ENCODE measurements at regions not wholly inside any gene's neighbourhood (a gene's known extent, or its start where the extent isn't known, plus 50 kb on each side); places are given as distances from the start of the nearest gene placed in this dataset.

DNA sequence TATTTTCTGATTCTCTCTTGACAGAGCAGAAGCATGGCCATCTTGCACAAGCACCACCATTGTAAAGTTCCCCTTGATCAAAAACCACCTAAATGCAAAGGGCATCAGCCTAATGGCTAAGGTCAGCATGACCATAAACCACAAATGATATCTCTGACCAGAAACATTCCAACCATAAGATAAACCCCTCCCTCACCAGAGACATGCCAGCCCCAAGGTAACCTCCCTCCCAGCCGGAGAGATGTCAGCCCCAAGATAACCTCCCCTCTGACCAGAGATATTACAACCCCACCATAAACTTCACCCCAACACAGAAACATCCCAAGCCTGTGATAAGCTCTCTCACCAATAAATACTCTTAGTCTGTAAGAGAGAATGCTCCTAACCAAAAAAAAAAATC, 72.1 kb upstream of the CDK1 start:
- Histone ChIP-seq H3K4me3 (ENCODE audit: low read length in 3 of 3) (no peak overlapping the region), H3K9me3 (ENCODE audit: control insufficient read depth in 3 of 3, low read length in 3 of 3) (no peaks in the 10 kb centered on the region), H3K4me1 (ENCODE audit: control insufficient read depth in 3 of 3, insufficient read depth in 3 of 3, low read length in 3 of 3) (no peaks in the 10 kb centered on the region), H3K27me3 (ENCODE audit: control insufficient read depth in 3 of 3, insufficient read depth in 3 of 3, low read length in 3 of 3) (peaks cover 0 to 3% (median 0%) of the 10 kb centered on the region in 3 donors), H3K9ac (ENCODE audit: low read depth in 1 of 3, low read length in 3 of 3) (no peak overlapping the region), H3K27ac (ENCODE audit: low read depth, low read length) (no peak overlapping the region), H3K36me3 (ENCODE audit: control insufficient read depth in 3 of 3, insufficient read depth in 3 of 3, low read length in 3 of 3) (no peaks in the 10 kb centered on the region)

GRCh38 chr10:60705376-60705775, 72.9 kb upstream of the CDK1 start:
- Histone ChIP-seq H3K9me3 (ENCODE audit: control insufficient read depth in 3 of 3, low read length in 3 of 3) (no peaks in the 10 kb centered on the region), H3K36me3 (ENCODE audit: control insufficient read depth in 3 of 3, insufficient read depth in 3 of 3, low read length in 3 of 3) (no peaks in the 10 kb centered on the region), H3K4me1 (ENCODE audit: control insufficient read depth in 3 of 3, insufficient read depth in 3 of 3, low read length in 3 of 3) (no peaks in the 10 kb centered on the region), H3K4me3 (ENCODE audit: low read length in 3 of 3) (no peak overlapping the region), H3K9ac (ENCODE audit: low read depth in 1 of 3, low read length in 3 of 3) (no peak overlapping the region), H3K27ac (ENCODE audit: low read depth, low read length) (no peak overlapping the region), H3K27me3 (ENCODE audit: control insufficient read depth in 3 of 3, insufficient read depth in 3 of 3, low read length in 3 of 3) (no peaks in the 10 kb centered on the region)

DNA sequence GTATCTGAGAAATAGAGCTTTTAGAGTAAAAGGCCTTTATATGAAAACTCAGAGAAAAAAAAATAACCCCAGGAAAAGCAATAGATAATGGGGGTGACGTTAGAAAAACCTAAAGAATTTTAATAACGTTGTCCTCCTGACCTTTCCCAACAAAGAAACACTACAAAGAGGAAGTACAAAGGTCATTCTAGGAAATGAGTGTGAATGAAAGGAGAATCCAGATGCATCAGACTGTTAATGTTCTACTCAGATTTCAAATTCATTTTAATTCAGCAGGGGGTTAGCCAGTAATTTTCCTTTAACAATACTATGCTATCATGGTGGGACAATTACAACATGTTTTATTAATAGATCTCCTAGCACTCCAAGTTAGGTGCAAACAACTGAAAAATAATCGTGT, 73.8 kb upstream of the CDK1 start:
- Histone ChIP-seq H3K36me3 (ENCODE audit: control insufficient read depth in 3 of 3, insufficient read depth in 3 of 3, low read length in 3 of 3) (no peaks in the 10 kb centered on the region), H3K27ac (ENCODE audit: low read depth, low read length) (no peak overlapping the region), H3K4me3 (ENCODE audit: low read length in 3 of 3) (no peak overlapping the region), H3K4me1 (ENCODE audit: control insufficient read depth in 3 of 3, insufficient read depth in 3 of 3, low read length in 3 of 3) (no peaks in the 10 kb centered on the region), H3K9ac (ENCODE audit: low read depth in 1 of 3, low read length in 3 of 3) (no peak overlapping the region), H3K9me3 (ENCODE audit: control insufficient read depth in 3 of 3, low read length in 3 of 3) (no peaks in the 10 kb centered on the region), H3K27me3 (ENCODE audit: control insufficient read depth in 3 of 3, insufficient read depth in 3 of 3, low read length in 3 of 3) (no peaks in the 10 kb centered on the region)

- H3K9me3 ChIP-seq (ENCODE audit: control insufficient read depth in 3 of 3, low read length in 3 of 3), result no peaks in the 10 kb centered on the region
- no peaks in the 10 kb centered on the region for H3K27me3 ChIP-seq (ENCODE audit: control insufficient read depth in 3 of 3, insufficient read depth in 3 of 3, low read length in 3 of 3)
- no peaks in the 10 kb centered on the region for H3K4me1 ChIP-seq (ENCODE audit: control insufficient read depth in 3 of 3, insufficient read depth in 3 of 3, low read length in 3 of 3)
- H3K4me3 ChIP-seq (ENCODE audit: low read length in 3 of 3), result no peak overlapping the region
- no peak overlapping the region for H3K27ac ChIP-seq (ENCODE audit: low read depth, low read length)
- no peaks in the 10 kb centered on the region for H3K36me3 ChIP-seq (ENCODE audit: control insufficient read depth in 3 of 3, insufficient read depth in 3 of 3, low read length in 3 of 3)
- H3K9ac ChIP-seq (ENCODE audit: low read depth in 1 of 3, low read length in 3 of 3), result no peak overlapping the region
Observed at GRCh38 chr10:60703266-60704041, 74.8 kb upstream of the CDK1 start.

DNA sequence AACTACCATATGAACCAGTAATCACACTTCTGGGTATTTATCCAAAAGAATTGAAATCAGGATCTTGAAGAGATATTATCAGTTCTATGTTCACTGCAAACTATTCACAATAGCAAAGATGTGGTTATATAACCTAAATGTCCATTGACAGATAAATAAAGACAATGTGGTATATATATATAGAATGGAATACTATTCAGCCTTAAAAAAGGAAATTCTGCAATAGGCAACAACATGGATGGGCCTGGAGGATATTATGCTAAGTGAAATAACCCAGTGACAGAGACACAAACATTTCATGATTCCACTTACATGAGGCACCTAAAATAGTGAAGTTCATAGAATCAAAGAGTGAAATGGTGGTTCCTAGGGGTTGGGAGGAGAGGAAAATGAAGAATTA, 90.6 kb upstream of the CDK1 start:
- Histone ChIP-seq H3K4me1 (ENCODE audit: control insufficient read depth in 3 of 3, insufficient read depth in 3 of 3, low read length in 3 of 3) (no peaks in the 10 kb centered on the region), H3K4me3 (ENCODE audit: low read length in 3 of 3) (no peak overlapping the region), H3K9me3 (ENCODE audit: control insufficient read depth in 3 of 3, low read length in 3 of 3) (peaks cover 0 to 3% (median 0%) of the 10 kb centered on the region in 3 donors), H3K36me3 (ENCODE audit: control insufficient read depth in 3 of 3, insufficient read depth in 3 of 3, low read length in 3 of 3) (no peaks in the 10 kb centered on the region), H3K27ac (ENCODE audit: low read depth, low read length) (no peak overlapping the region), H3K9ac (ENCODE audit: low read depth in 1 of 3, low read length in 3 of 3) (no peak overlapping the region), H3K27me3 (ENCODE audit: control insufficient read depth in 3 of 3, insufficient read depth in 3 of 3, low read length in 3 of 3) (no peaks in the 10 kb centered on the region)

- Histone ChIP-seq H3K27ac (ENCODE audit: low read depth, low read length) (no peak overlapping the region), H3K4me1 (ENCODE audit: control insufficient read depth in 3 of 3, insufficient read depth in 3 of 3, low read length in 3 of 3) (no peaks in the 10 kb centered on the region), H3K27me3 (ENCODE audit: control insufficient read depth in 3 of 3, insufficient read depth in 3 of 3, low read length in 3 of 3) (no peaks in the 10 kb centered on the region), H3K36me3 (ENCODE audit: control insufficient read depth in 3 of 3, insufficient read depth in 3 of 3, low read length in 3 of 3) (no peaks in the 10 kb centered on the region), H3K4me3 (ENCODE audit: low read length in 3 of 3) (no peak overlapping the region), H3K9me3 (ENCODE audit: control insufficient read depth in 3 of 3, low read length in 3 of 3) (no peaks in the 10 kb centered on the region), H3K9ac (ENCODE audit: low read depth in 1 of 3, low read length in 3 of 3) (no peak overlapping the region)
Observed at GRCh38 chr10:60684091-60684490, 94.2 kb upstream of the CDK1 start.

DNA sequence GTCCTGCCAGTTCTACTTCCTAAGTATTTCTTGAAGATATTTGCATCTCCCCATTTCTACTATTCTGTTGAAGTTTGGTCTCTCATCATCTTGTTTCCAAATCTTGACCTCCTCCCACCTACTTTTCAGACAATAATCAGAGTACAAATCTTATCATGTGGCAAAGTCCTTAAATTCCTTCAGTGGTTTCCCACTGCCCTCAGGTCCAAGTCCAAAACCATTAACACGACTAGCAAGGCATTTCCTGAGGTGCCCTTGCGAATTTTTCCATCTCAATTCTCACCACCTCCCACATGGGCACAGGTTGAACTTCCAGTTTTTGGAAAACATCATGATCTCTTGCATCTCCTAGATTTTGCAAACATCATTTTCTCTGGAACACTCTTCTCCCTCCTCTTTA, 97.2 kb upstream of the CDK1 start:
- no peaks in the 10 kb centered on the region for H3K27me3 ChIP-seq (ENCODE audit: control insufficient read depth in 3 of 3, insufficient read depth in 3 of 3, low read length in 3 of 3)
- H3K27ac ChIP-seq (ENCODE audit: low read depth, low read length), result no peak overlapping the region
- no peaks in the 10 kb centered on the region for H3K9me3 ChIP-seq (ENCODE audit: control insufficient read depth in 3 of 3, low read length in 3 of 3)
- no peak overlapping the region for H3K9ac ChIP-seq (ENCODE audit: low read depth in 1 of 3, low read length in 3 of 3)
- no peaks in the 10 kb centered on the region for H3K36me3 ChIP-seq (ENCODE audit: control insufficient read depth in 3 of 3, insufficient read depth in 3 of 3, low read length in 3 of 3)
- no peaks in the 10 kb centered on the region for H3K4me1 ChIP-seq (ENCODE audit: control insufficient read depth in 3 of 3, insufficient read depth in 3 of 3, low read length in 3 of 3)
- H3K4me3 ChIP-seq (ENCODE audit: low read length in 3 of 3), result no peak overlapping the region

GRCh38 chr10:60679388-60679990, 98.8 kb upstream of the CDK1 start:
- no peaks in the 10 kb centered on the region for H3K27me3 ChIP-seq (ENCODE audit: control insufficient read depth in 3 of 3, insufficient read depth in 3 of 3, low read length in 3 of 3)
- H3K9me3 ChIP-seq (ENCODE audit: control insufficient read depth in 3 of 3, low read length in 3 of 3), result no peaks in the 10 kb centered on the region
- no peaks in the 10 kb centered on the region for H3K36me3 ChIP-seq (ENCODE audit: control insufficient read depth in 3 of 3, insufficient read depth in 3 of 3, low read length in 3 of 3)
- no peaks in the 10 kb centered on the region for H3K4me1 ChIP-seq (ENCODE audit: control insufficient read depth in 3 of 3, insufficient read depth in 3 of 3, low read length in 3 of 3)
- no peak overlapping the region for H3K4me3 ChIP-seq (ENCODE audit: low read length in 3 of 3)
- H3K27ac ChIP-seq (ENCODE audit: low read depth, low read length), result no peak overlapping the region
- H3K9ac ChIP-seq (ENCODE audit: low read depth in 1 of 3, low read length in 3 of 3), result no peak overlapping the region

DNA sequence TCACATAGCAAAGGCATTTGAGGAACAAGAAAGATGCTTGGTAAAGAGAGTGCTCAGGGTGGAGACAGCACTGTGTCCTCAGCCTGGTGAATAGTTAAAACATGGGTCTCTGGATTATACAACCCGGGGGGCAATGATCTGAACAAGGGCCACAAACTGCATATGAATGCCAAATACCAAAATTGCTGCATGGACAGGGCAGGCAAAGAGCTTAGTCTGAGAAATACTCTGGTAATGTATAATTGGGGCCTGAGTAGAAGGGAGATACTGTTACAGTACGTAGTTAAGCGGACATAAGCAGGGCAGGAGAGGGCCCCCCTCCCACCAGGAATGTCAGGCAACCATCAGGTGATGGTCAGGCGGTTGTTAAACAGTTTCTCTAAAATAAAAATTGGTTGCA, 99.3 kb upstream of the CDK1 start:
- Histone ChIP-seq H3K27ac (ENCODE audit: low read depth, low read length) (no peak overlapping the region), H3K36me3 (ENCODE audit: control insufficient read depth in 3 of 3, insufficient read depth in 3 of 3, low read length in 3 of 3) (no peaks in the 10 kb centered on the region), H3K9ac (ENCODE audit: low read depth in 1 of 3, low read length in 3 of 3) (no peak overlapping the region), H3K9me3 (ENCODE audit: control insufficient read depth in 3 of 3, low read length in 3 of 3) (no peaks in the 10 kb centered on the region), H3K4me3 (ENCODE audit: low read length in 3 of 3) (no peak overlapping the region), H3K27me3 (ENCODE audit: control insufficient read depth in 3 of 3, insufficient read depth in 3 of 3, low read length in 3 of 3) (no peaks in the 10 kb centered on the region), H3K4me1 (ENCODE audit: control insufficient read depth in 3 of 3, insufficient read depth in 3 of 3, low read length in 3 of 3) (no peaks in the 10 kb centered on the region)

DNA sequence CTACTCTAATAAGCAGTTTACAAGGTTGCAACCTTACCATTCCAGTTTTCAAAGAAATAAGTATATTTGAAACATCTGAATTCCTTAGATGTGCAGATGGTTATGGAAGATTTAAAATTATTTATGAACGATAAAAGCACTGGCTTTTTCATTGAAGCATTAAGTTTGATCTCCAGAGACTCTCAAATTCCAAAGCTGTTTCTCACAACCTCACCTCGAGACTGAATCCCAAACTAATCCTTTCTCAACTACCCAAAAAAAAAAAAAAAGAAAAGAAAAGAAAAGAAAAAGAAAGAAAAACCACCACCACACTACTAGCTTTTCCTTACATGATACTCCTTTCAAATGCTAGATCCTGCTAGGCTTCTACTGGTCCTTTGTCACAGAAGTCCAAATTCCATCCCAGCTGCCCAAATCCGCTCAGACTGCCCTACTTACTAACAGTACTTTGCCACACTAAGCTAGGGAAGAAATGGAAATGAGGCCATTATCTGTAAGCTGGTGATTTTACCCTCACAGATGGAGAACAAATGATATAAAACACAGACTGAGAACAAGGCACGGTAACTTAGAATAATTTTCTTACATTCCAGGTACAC, 100.6 kb upstream of the CDK1 start:
- no peaks in the 10 kb centered on the region for H3K36me3 ChIP-seq (ENCODE audit: control insufficient read depth in 3 of 3, insufficient read depth in 3 of 3, low read length in 3 of 3)
- H3K9me3 ChIP-seq (ENCODE audit: control insufficient read depth in 3 of 3, low read length in 3 of 3), result no peaks in the 10 kb centered on the region
- no peaks in the 10 kb centered on the region for H3K27me3 ChIP-seq (ENCODE audit: control insufficient read depth in 3 of 3, insufficient read depth in 3 of 3, low read length in 3 of 3)
- no peaks in the 10 kb centered on the region for H3K4me1 ChIP-seq (ENCODE audit: control insufficient read depth in 3 of 3, insufficient read depth in 3 of 3, low read length in 3 of 3)
- no peak overlapping the region for H3K27ac ChIP-seq (ENCODE audit: low read depth, low read length)
- no peak overlapping the region for H3K4me3 ChIP-seq (ENCODE audit: low read length in 3 of 3)
- H3K9ac ChIP-seq (ENCODE audit: low read depth in 1 of 3, low read length in 3 of 3), result no peak overlapping the region
